ENCODE measurements at regions not wholly inside any gene's neighbourhood (a gene's known extent, or its start where the extent isn't known, plus 50 kb on each side); places are given as distances from the start of the nearest gene placed in this dataset.
"Not testable (repeated sequence)": the region's sequence is repeated elsewhere in the genome, so short reads cannot be mapped to it uniquely, and the experiment has no call there.

- no peak for TF ChIP-seq EP300 (IDR thresholded peaks at IDR 0.05)
- 29% methylated on average over 2 of the region's 2 CpGs for WGBS
- H3K4me3 ChIP-seq, result no peak overlapping the region
- H3K36me3 ChIP-seq, result no peaks in the 10 kb centered on the region
- H3K4me1 ChIP-seq, result peaks cover 0 to 13% (median 12%) of the 10 kb centered on the region in 4 donors
- no peak overlapping the region for H3K27ac ChIP-seq (replicated peaks in 1 of 4)
- peak; percentile 10 for DNase-seq (ENCODE audit: extremely low spot score)
- intact Hi-C loops (cut with DNase I), result no loop called here
- peaks cover 0 to 25% (median 12%) of the 10 kb centered on the region in 4 donors for H3K9me3 ChIP-seq
- H3K27me3 ChIP-seq, result peaks cover 0 to 4% (median 0%) of the 10 kb centered on the region in 4 donors
Measured at GRCh38 chr6:170198298-170198697, 92.6 kb downstream of the DLL1 start.

GRCh38 chr6:170193326-170193821, 97.5 kb downstream of the DLL1 start:
- Histone ChIP-seq H3K27me3 (peaks cover 0 to 11% (median 0%) of the 10 kb centered on the region in 4 donors), H3K4me1 (no peaks in the 10 kb centered on the region), H3K4me3 (no peak overlapping the region), H3K27ac (replicated peaks in 1 of 4) (no peak overlapping the region), H3K9me3 (peaks cover 0 to 25% (median 12%) of the 10 kb centered on the region in 4 donors), H3K36me3 (no peaks in the 10 kb centered on the region)
- TF ChIP-seq CTCF (IDR thresholded peaks at IDR 0.05) (no peak), EP300 (IDR thresholded peaks at IDR 0.05) (no peak), POLR2AphosphoS5 (IDR thresholded peaks at IDR 0.05) (no peak), POLR2A (IDR thresholded peaks at IDR 0.05; ENCODE audit: low read depth) (no peak)
- intact Hi-C loops (cut with DNase I), result no loop called here
- WGBS, result 96% methylated on average over 8 of the region's 13 CpGs
- DNase-seq (ENCODE audit: extremely low spot score), result peak; percentile 88

- intact Hi-C loops (cut with DNase I), result no loop called here
- Histone ChIP-seq H3K27me3 (peaks cover 0 to 11% (median 0%) of the 10 kb centered on the region in 4 donors), H3K9me3 (peaks cover 0 to 25% (median 12%) of the 10 kb centered on the region in 4 donors), H3K36me3 (no peaks in the 10 kb centered on the region), H3K27ac (replicated peaks in 1 of 4) (no peak overlapping the region), H3K4me1 (no peaks in the 10 kb centered on the region), H3K4me3 (no peak overlapping the region)
- WGBS, result 91% methylated on average over 5 of the region's 5 CpGs
- no peak for TF ChIP-seq CTCF (IDR thresholded peaks at IDR 0.05)
- TF ChIP-seq POLR2AphosphoS5 (IDR thresholded peaks at IDR 0.05), result no peak
- no peak for TF ChIP-seq POLR2A (IDR thresholded peaks at IDR 0.05; ENCODE audit: low read depth)
- TF ChIP-seq EP300 (IDR thresholded peaks at IDR 0.05), result no peak
- DNase-seq (ENCODE audit: extremely low spot score), result no peak
Measured at GRCh38 chr6:170192905-170193304, 98.0 kb downstream of the DLL1 start.

- H3K36me3 ChIP-seq; intact Hi-C loops (cut with DNase I); H3K27ac ChIP-seq (replicated peaks in 1 of 4); H3K4me1 ChIP-seq; H3K4me3 ChIP-seq: not testable (repeated sequence)
- 82% methylated on average over 4 of the region's 8 CpGs for WGBS
- peaks cover 0 to 15% (median 0%) of the 10 kb centered on the region in 4 donors for H3K27me3 ChIP-seq
- DNase-seq (ENCODE audit: extremely low spot score), result peak; percentile 45
- H3K9me3 ChIP-seq, result peaks cover 0 to 25% (median 12%) of the 10 kb centered on the region in 4 donors
Measured at GRCh38 chr6:170192101-170192500, 98.8 kb downstream of the DLL1 start.

- Histone ChIP-seq H3K4me1 (no peaks in the 10 kb centered on the region), H3K27ac (replicated peaks in 1 of 4) (no peak overlapping the region), H3K27me3 (peaks cover 0 to 19% (median 0%) of the 10 kb centered on the region in 4 donors), H3K4me3 (no peak overlapping the region), H3K9me3 (peaks cover 0 to 9% (median 1%) of the 10 kb centered on the region in 4 donors), H3K36me3 (no peaks in the 10 kb centered on the region)
- TF ChIP-seq POLR2AphosphoS5 (IDR thresholded peaks at IDR 0.05), result no peak
- no peak for TF ChIP-seq EP300 (IDR thresholded peaks at IDR 0.05)
- TF ChIP-seq POLR2A (IDR thresholded peaks at IDR 0.05; ENCODE audit: low read depth), result no peak
- no peak for TF ChIP-seq CTCF (IDR thresholded peaks at IDR 0.05)
- intact Hi-C loops (cut with DNase I), result no loop called here
- peak; percentile 64 for DNase-seq (ENCODE audit: extremely low spot score)
- WGBS, result 84% methylated on average over 5 of the region's 5 CpGs
Measured at GRCh38 chr6:170190046-170190445, 100.8 kb downstream of the DLL1 start.

GRCh38 chr6:170189236-170189635, 101.6 kb downstream of the DLL1 start:
- H3K27ac ChIP-seq (replicated peaks in 1 of 4), result no peak overlapping the region
- no peaks in the 10 kb centered on the region for H3K4me1 ChIP-seq
- no peaks in the 10 kb centered on the region for H3K36me3 ChIP-seq
- TF ChIP-seq EP300 (IDR thresholded peaks at IDR 0.05) (no peak), CTCF (IDR thresholded peaks at IDR 0.05) (no peak), POLR2AphosphoS5 (IDR thresholded peaks at IDR 0.05) (no peak), POLR2A (IDR thresholded peaks at IDR 0.05; ENCODE audit: low read depth) (no peak)
- no peak overlapping the region for H3K4me3 ChIP-seq
- 81% methylated on average over 10 of the region's 12 CpGs for WGBS
- peak; percentile 79 for DNase-seq (ENCODE audit: extremely low spot score)
- peaks cover 0 to 2% (median 0%) of the 10 kb centered on the region in 4 donors for H3K9me3 ChIP-seq
- intact Hi-C loops (cut with DNase I), result no loop called here
- peaks cover 0 to 19% (median 0%) of the 10 kb centered on the region in 4 donors for H3K27me3 ChIP-seq

Data from esophagus muscularis mucosa (tissue), 4 donors.